Spleen (tissue), 11 donors: ENCODE measurements at regions not wholly inside any gene's neighbourhood (a gene's known extent, or its start where the extent isn't known, plus 50 kb on each side); places are given as distances from the start of the nearest gene placed in this dataset.
"Not testable (repeated sequence)": the region's sequence is repeated elsewhere in the genome, so short reads cannot be mapped to it uniquely, and the experiment has no call there.

Source experiments
- DNase-seq: peaks from one replicate; pipeline ENCODE4 v3.0.0-alpha.2; 2020
- H3K27ac ChIP-seq, 8 donors: fragments of 200-600 bp; sonication (generic) in 7 of 8; 1 replicate in 4 of 8; 2 replicates in 4 of 8; pipeline versions ENCODE4 v1.5.0 to v1.8.0; 2016 to 2021; ENCODE audit warnings: inconsistent platforms in 4 of 8, mild to moderate bottlenecking in 4 of 8, moderate library complexity in 1 of 8
- H3K27me3 ChIP-seq, 7 donors: fragments of 200-600 bp; sonication (generic) in 6 of 7; replicated peaks in 1 of 7; 1 replicate in 4 of 7; 2 replicates in 3 of 7; pipeline versions ENCODE4 v1.5.0 to v1.8.0; 2016 to 2021; ENCODE audit warnings: inconsistent platforms in 3 of 7, mild to moderate bottlenecking in 1 of 7
- H3K36me3 ChIP-seq, 6 donors: fragments of 200-600 bp; sonication (generic) in 5 of 6; 1 replicate in 4 of 6; 2 replicates in 2 of 6; pipeline versions ENCODE4 v1.5.0 to v1.8.0; 2016 to 2021; ENCODE audit warnings: inconsistent platforms in 2 of 6
- H3K4me1 ChIP-seq, 6 donors: fragments of 200-600 bp; sonication (generic) in 5 of 6; 1 replicate in 3 of 6; 2 replicates in 3 of 6; pipeline versions ENCODE4 v1.5.0 to v1.8.0; 2016 to 2021; ENCODE audit warnings: inconsistent platforms in 3 of 6
- H3K4me3 ChIP-seq, 8 donors: fragments of 200-600 bp; sonication (generic) in 7 of 8; 1 replicate in 4 of 8; 2 replicates in 4 of 8; pipeline versions ENCODE4 v1.5.0 to v1.8.0; 2016 to 2021; ENCODE audit warnings: inconsistent platforms in 4 of 8, mild to moderate bottlenecking in 4 of 8, moderate library complexity in 2 of 8
- H3K9me3 ChIP-seq, 8 donors: fragments of 200-600 bp; sonication (generic) in 7 of 8; 1 replicate in 4 of 8; 2 replicates in 4 of 8; pipeline versions ENCODE4 v1.5.0 to v1.8.0; 2016 to 2021; ENCODE audit warnings: inconsistent platforms in 4 of 8
- CTCF ChIP-seq, 11 experiments: fragments of 200-600 bp in 7 of 11; fragments of 450-650 bp in 4 of 11; sonication (generic) in 4 of 11; IDR thresholded peaks in 8 of 11; conservative IDR thresholded peaks in 3 of 11; 1 replicate in 7 of 11; 2 replicates in 4 of 11; pipeline versions ENCODE4 v1.4.0 to v1.8.0; 2016 to 2021; ENCODE audit warnings: antibody characterized with exemption in 11 of 11, inconsistent platforms in 4 of 11, mild to moderate bottlenecking in 1 of 11
- POLR2A ChIP-seq, 3 donors: fragments of 450-650 bp; IDR thresholded peaks; one replicate each; pipeline ENCODE4 v1.5.1; 2017; ENCODE audit warnings: antibody characterized with exemption in 3 of 3, mild to moderate bottlenecking in 1 of 3
- POLR2AphosphoS5 ChIP-seq, 3 donors: sonication (generic); formaldehyde crosslinking; IDR thresholded peaks; one replicate each; pipeline ENCODE4 v1.5.1; 2017; ENCODE audit warnings: antibody characterized with exemption in 3 of 3
- WGBS, 5 donors: extraction: QIAGEN DNeasy Blood & Tissue Kit in 3 of 5; methylation state at CpG; one replicate each; pipeline versions ENCODE4 v1.1.5 to v1.1.7; 2013 to 2018; 5-methylcytosine and 5-hydroxymethylcytosine counted together
- intact Hi-C: fragments of 100-400 bp; cut with DNase I; formaldehyde crosslinking; loops from one replicate; pipeline ENCODE4 v1.15.0; 2023; ENCODE audit warnings: low total_unique reads
- donor health status: healthy with polysubstance abuse.
- donor health status: DM: no; HTN: no; CAD: no; lungs with moderate emphysema.
- donor health status: DM: no; HTN: no; CAD: no.
- donor health status: Bipolar disorder and iron deficiency.
- donor health status: healthy.
- donor health status: DM: no; HTN: no; CAD: no.
- donor health status: DM: yes; HTN: yes; CAD: no.

- H3K36me3 ChIP-seq, intact Hi-C loops, DNase-seq, H3K4me1 ChIP-seq, H3K27me3 ChIP-seq, H3K27ac ChIP-seq, H3K4me3 ChIP-seq: not testable (repeated sequence)
- peak in 3 of 11 experiments; percentile 47 to 58 (median 54) for TF ChIP-seq CTCF (IDR thresholded peaks at IDR 0.05 in 8 of 11, conservative IDR thresholded peaks at IDR 0.05 in 3 of 11)
- peaks cover 0 to 14% (median 0%) of the 10 kb centered on the region in 8 donors for H3K9me3 ChIP-seq
- WGBS, 5 donors, result 40 to 53% (median 44%) methylated on average over 4 to 8 of the region's 8 CpGs
Observed at GRCh38 chr17:27197505-27197904, 96.4 kb upstream of the WSB1 start.

- Histone ChIP-seq H3K27me3 (no peaks in the 10 kb centered on the region), H3K9me3 (peaks cover 0 to 14% (median 0%) of the 10 kb centered on the region in 8 donors), H3K4me3 (no peak overlapping the region), H3K4me1 (no peaks in the 10 kb centered on the region), H3K27ac (no peak overlapping the region), H3K36me3 (no peaks in the 10 kb centered on the region)
- intact Hi-C loops, result no loop called here
- WGBS, 5 donors, result 36 to 56% (median 45%) methylated on average over 4 of the region's 4 CpGs
- no peak for DNase-seq
- TF ChIP-seq POLR2AphosphoS5 (IDR thresholded peaks at IDR 0.05) (no peak), POLR2A (IDR thresholded peaks at IDR 0.05) (no peak), CTCF (IDR thresholded peaks at IDR 0.05 in 8 of 11, conservative IDR thresholded peaks at IDR 0.05 in 3 of 11) (no peak)
Observed at GRCh38 chr17:27199948-27200347, 94.0 kb upstream of the WSB1 start.

- intact Hi-C loops, result no loop called here
Observed at GRCh38 chr17:27200476-27200875, 93.4 kb upstream of the WSB1 start.

GRCh38 chr17:27203241-27203640, 90.7 kb upstream of the WSB1 start:
- no peak overlapping the region for H3K27ac ChIP-seq
- DNase-seq, result no peak
- no peaks in the 10 kb centered on the region for H3K36me3 ChIP-seq
- no peaks in the 10 kb centered on the region for H3K27me3 ChIP-seq
- H3K4me1 ChIP-seq, result peaks cover 0 to 6% (median 0%) of the 10 kb centered on the region in 6 donors
- no peak overlapping the region for H3K4me3 ChIP-seq
- H3K9me3 ChIP-seq, result no peaks in the 10 kb centered on the region
- TF ChIP-seq CTCF (IDR thresholded peaks at IDR 0.05 in 8 of 11, conservative IDR thresholded peaks at IDR 0.05 in 3 of 11) (no peak), POLR2AphosphoS5 (IDR thresholded peaks at IDR 0.05) (no peak), POLR2A (IDR thresholded peaks at IDR 0.05) (no peak)
- WGBS, 5 donors, result 59 to 82% (median 81%) methylated on average over 3 of the region's 3 CpGs
- intact Hi-C loops, result no loop called here

More at GRCh38 chr17:27200476-27200875, 93.4 kb upstream of the WSB1 start:
- Histone ChIP-seq H3K4me3 (no peak overlapping the region), H3K36me3 (no peaks in the 10 kb centered on the region), H3K27me3 (no peaks in the 10 kb centered on the region), H3K27ac (no peak overlapping the region), H3K4me1 (no peaks in the 10 kb centered on the region), H3K9me3 (peaks cover 0 to 12% (median 0%) of the 10 kb centered on the region in 8 donors)
- TF ChIP-seq POLR2AphosphoS5 (IDR thresholded peaks at IDR 0.05) (no peak), POLR2A (IDR thresholded peaks at IDR 0.05) (no peak), CTCF (IDR thresholded peaks at IDR 0.05 in 8 of 11, conservative IDR thresholded peaks at IDR 0.05 in 3 of 11) (no peak)
- no peak for DNase-seq
